Keratinocyte (primary cell): ENCODE measurements at regions not wholly inside any gene's neighbourhood (a gene's known extent, or its start where the extent isn't known, plus 50 kb on each side); places are given as distances from the start of the nearest gene placed in this dataset.

Experiments used
- DNase-seq: peaks from one replicate; pipeline ENCODE4 v3.0.0-alpha.2; 2011; ENCODE audit warnings: low read depth, missing footprints, low spot score
- FAIRE-seq: peaks from 2 replicates; lab custom pipeline; 2011; peaks lifted over from hg19 to GRCh38; lab: Jason Lieb, UNC
- H2AFZ ChIP-seq: 2 replicates; pipeline ENCODE4 v1.6.0; 2012; ENCODE audit warnings: low read length, control low read depth, inconsistent platforms; ENCODE audit not compliant: control insufficient read depth
- H3K27ac ChIP-seq: 2 replicates; pipeline ENCODE4 v1.5.1; 2011; ENCODE audit warnings: low read length; ENCODE audit not compliant: control insufficient read depth, insufficient read depth
- H3K27me3 ChIP-seq: 3 replicates; pipeline ENCODE4 v1.6.0; 2011; ENCODE audit warnings: low read length; ENCODE audit not compliant: control insufficient read depth, insufficient read depth; ENCODE audit errors: extremely low read depth
- H3K36me3 ChIP-seq, 2 experiments: 2 replicates in 1 of 2; 3 replicates in 1 of 2; pipeline ENCODE4 v1.5.1; 2011; ENCODE audit warnings: low read length in 2 of 2, mild to moderate bottlenecking in 1 of 2; ENCODE audit not compliant: control insufficient read depth in 2 of 2, insufficient read depth in 2 of 2; ENCODE audit errors: extremely low read depth in 1 of 2
- H3K4me1 ChIP-seq: 3 replicates; pipeline ENCODE4 v1.5.1; 2011; ENCODE audit warnings: low read length; ENCODE audit not compliant: control insufficient read depth, insufficient read depth; ENCODE audit errors: extremely low read depth
- H3K4me2 ChIP-seq: 3 replicates; pipeline ENCODE4 v1.6.0; 2011; ENCODE audit warnings: low read depth, low read length; ENCODE audit not compliant: control insufficient read depth, insufficient read depth; ENCODE audit errors: extremely low read depth
- H3K4me3 ChIP-seq, 3 experiments: fragments of 200-600 bp in 1 of 3; sonication (generic) in 1 of 3; 2 replicates in 2 of 3; 3 replicates in 1 of 3; pipeline ENCODE4 v1.5.1; 2011 to 2016; ENCODE audit warnings: low read length in 3 of 3, mild to moderate bottlenecking in 3 of 3, control low read depth in 2 of 3, inconsistent platforms in 1 of 3, low read depth in 1 of 3, mixed read lengths in 1 of 3, mixed run types in 1 of 3, moderate library complexity in 1 of 3; ENCODE audit not compliant: control insufficient read depth in 2 of 3, insufficient read depth in 2 of 3; ENCODE audit errors: extremely low read depth in 1 of 3
- H3K79me2 ChIP-seq: 2 replicates; pipeline ENCODE4 v1.6.0; 2012; ENCODE audit warnings: low read length; ENCODE audit not compliant: control insufficient read depth, insufficient read depth
- H3K9ac ChIP-seq: 3 replicates; pipeline ENCODE4 v1.6.0; 2011; ENCODE audit warnings: low read length; ENCODE audit not compliant: control insufficient read depth, insufficient read depth; ENCODE audit errors: extremely low read depth
- H3K9me1 ChIP-seq: 3 replicates; pipeline ENCODE4 v1.6.0; 2011; ENCODE audit warnings: low read length; ENCODE audit not compliant: control insufficient read depth, insufficient read depth; ENCODE audit errors: extremely low read depth
- H3K9me3 ChIP-seq: 2 replicates; pipeline ENCODE4 v1.5.1; 2012; ENCODE audit warnings: low read depth, low read length; ENCODE audit not compliant: control insufficient read depth
- H4K20me1 ChIP-seq: 3 replicates; pipeline ENCODE4 v1.6.0; 2011; ENCODE audit warnings: low read length; ENCODE audit not compliant: control insufficient read depth, insufficient read depth; ENCODE audit errors: extremely low read depth
- CTCF ChIP-seq, 3 experiments: IDR thresholded peaks in 1 of 3; conservative IDR thresholded peaks in 1 of 3; optimal IDR thresholded peaks in 1 of 3; 2 replicates in 2 of 3; 3 replicates in 1 of 3; pipeline versions ENCODE3 to v1.5.1; 2011; ENCODE audit warnings: low read length in 3 of 3, mild to moderate bottlenecking in 3 of 3, moderate library complexity in 2 of 3, control low read depth in 1 of 3, inconsistent platforms in 1 of 3; ENCODE audit not compliant: insufficient read depth in 2 of 3; ENCODE audit errors: extremely low read depth in 1 of 3
- EZH2 ChIP-seq: IDR thresholded peaks from one replicate; pipeline ENCODE4 v1.6.1; 2012; ENCODE audit warnings: inconsistent platforms, mild to moderate bottlenecking, low read length, moderate library complexity
- dilution Hi-C: fragments of 300-500 bp; cut with MboI; formaldehyde crosslinking; loops from one replicate; pipeline ENCODE4 v1.7.0; 2020; ENCODE audit warnings: low sequenced_read_pairs; ENCODE audit not compliant: extremely low pct_ligation_motif_present

GRCh38 chr3:20752416-20752815 is 566.4 kb upstream of the SGO1 start:
- Histone ChIP-seq H3K4me1 (no peaks in the 10 kb centered on the region), H3K9me3 (no peaks in the 10 kb centered on the region), H4K20me1 (no peaks in the 10 kb centered on the region), H3K4me2 (no peak overlapping the region), H3K27me3 (no peaks in the 10 kb centered on the region), H3K27ac (no peak overlapping the region), H3K4me3 (no peak overlapping the region), H3K9me1 (no peaks in the 10 kb centered on the region), H3K79me2 (no peaks in the 10 kb centered on the region), H3K36me3 (no peaks in the 10 kb centered on the region), H3K9ac (no peak overlapping the region), H2AFZ (no peak overlapping the region)
- DNase-seq (no peak), FAIRE-seq (no peak)
- dilution Hi-C loops, result no loop called here
- no peak for TF ChIP-seq EZH2
- no peak for TF ChIP-seq CTCF (optimal IDR thresholded peaks at IDR 0.05 in 1 of 3, IDR thresholded peaks at IDR 0.05 in 1 of 3, conservative IDR thresholded peaks at IDR 0.05 in 1 of 3; ENCODE audit: extremely low read depth in 1 of 3, insufficient read depth in 2 of 3, low read length in 3 of 3)

- no peak overlapping the region for H3K9ac ChIP-seq
- no peaks in the 10 kb centered on the region for H3K9me1 ChIP-seq
- no peak overlapping the region for H3K4me2 ChIP-seq
- FAIRE-seq (no peak), DNase-seq (no peak)
- no peaks in the 10 kb centered on the region for H3K9me3 ChIP-seq
- TF ChIP-seq CTCF (optimal IDR thresholded peaks at IDR 0.05 in 1 of 3, IDR thresholded peaks at IDR 0.05 in 1 of 3, conservative IDR thresholded peaks at IDR 0.05 in 1 of 3; ENCODE audit: extremely low read depth in 1 of 3, insufficient read depth in 2 of 3, low read length in 3 of 3) (no peak), EZH2 (no peak)
- H3K4me1 ChIP-seq, result no peaks in the 10 kb centered on the region
- H3K27me3 ChIP-seq, result no peaks in the 10 kb centered on the region
- H3K4me3 ChIP-seq, result no peak overlapping the region
- dilution Hi-C loops, result no loop called here
- H3K79me2 ChIP-seq, result no peaks in the 10 kb centered on the region
- H4K20me1 ChIP-seq, result no peaks in the 10 kb centered on the region
- no peak overlapping the region for H3K27ac ChIP-seq
- no peak overlapping the region for H2AFZ ChIP-seq
- no peaks in the 10 kb centered on the region for H3K36me3 ChIP-seq
Measured at GRCh38 chr3:20751296-20751695, 565.3 kb upstream of the SGO1 start.
